ENCODE measurements at regions not wholly inside any gene's neighbourhood (a gene's known extent, or its start where the extent isn't known, plus 50 kb on each side); places are given as distances from the start of the nearest gene placed in this dataset.

DNA sequence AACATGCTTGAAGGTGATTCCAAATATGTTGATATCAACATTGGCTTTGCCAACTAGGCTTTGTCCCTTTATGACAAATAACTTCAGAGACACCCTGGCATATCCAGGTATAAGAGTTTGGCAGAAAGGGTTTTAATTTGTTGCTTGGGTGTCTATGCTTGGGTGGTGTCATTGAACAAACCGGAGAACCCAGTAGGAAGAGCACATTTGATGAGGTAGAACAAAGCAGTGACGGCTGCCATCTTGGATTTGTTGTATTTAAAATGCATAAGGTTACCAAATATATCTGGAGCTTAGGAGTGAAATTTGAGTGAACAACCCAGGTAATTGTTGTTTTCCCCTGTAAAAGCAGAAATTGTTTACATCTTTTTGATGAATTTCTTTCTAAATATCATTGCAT lies 503.7 kb upstream of the JARID2 start (continued):
- TF ChIP-seq REST (IDR thresholded peaks at IDR 0.05; ENCODE audit: low read depth) (no peak), MAX (IDR thresholded peaks at IDR 0.05) (no peak)

GRCh38 chr6:14742680-14743079 lies 503.2 kb upstream of the JARID2 start:
- no peaks in the 10 kb centered on the region for H3K9me3 ChIP-seq (ENCODE audit: control insufficient read depth in 1 of 2, insufficient read depth in 1 of 2, low read depth in 1 of 2, low read length in 2 of 2)
- ATAC-seq (no peak), DNase-seq (ENCODE audit: low read depth, low spot score) (no peak)
- peak overlapping the region; percentile 64 for H3K4me2 ChIP-seq (ENCODE audit: low read length)
- no peaks in the 10 kb centered on the region for H3K9me2 ChIP-seq (ENCODE audit: insufficient read depth)
- no peaks in the 10 kb centered on the region for H3K36me3 ChIP-seq (ENCODE audit: control insufficient read depth in 1 of 2, insufficient read depth in 2 of 2, low read length in 2 of 2)
- RAD21 ChIA-PET (ENCODE audit: low non-redundant PET in 1 of 2, low total read pairs in 2 of 2, uncharacterized antibody in 2 of 2, unreplicated experiment in 2 of 2) = no interaction called here
- H2AFZ ChIP-seq (ENCODE audit: low read depth, low read length, poor library complexity, severe bottlenecking) = peak overlapping the region; percentile 27
- intact Hi-C loops (cut with micrococcal nuclease) = loop anchor here (1.0 to 5.0 kb wide), 2 partner anchors 471 to 505 kb away; partner anchors contain the start of gene JARID2
- POLR2A ChIA-PET = no interaction called here
- no peaks in the 10 kb centered on the region for H4K20me1 ChIP-seq (ENCODE audit: insufficient read depth)
- no peaks in the 10 kb centered on the region for H3K79me2 ChIP-seq (ENCODE audit: insufficient read depth, low read length)
- peak overlapping the region; percentile 94 for H3K27ac ChIP-seq (ENCODE audit: low read depth, low read length)
- H3K27me3 ChIP-seq (ENCODE audit: insufficient read depth, low read length) = no peaks in the 10 kb centered on the region
- no peak for TF ChIP-seq EZH2 (IDR thresholded peaks at IDR 0.05)
- peak overlapping the region; percentile 68 for H3K9ac ChIP-seq (ENCODE audit: low read length)
- CTCF ChIA-PET = no interaction called here
- H3K4me3 ChIP-seq (replicated peaks in 1 of 2; ENCODE audit: low read depth in 1 of 2, low read length in 2 of 2) = peak overlapping the region in 1 of 2 experiments; percentile 33; a peak in 1 of 4 replicates
- peaks cover 18 to 36% of the 10 kb centered on the region in 2 experiments for H3K4me1 ChIP-seq (ENCODE audit: control insufficient read depth in 1 of 2, insufficient read depth in 2 of 2, low read length in 2 of 2)
- no TSS peak for BruUV-seq (replicated peaks)

GRCh38 chr6:14743144-14743473 lies 502.8 kb upstream of the JARID2 start:
- Histone ChIP-seq H3K9me3 (ENCODE audit: control insufficient read depth in 1 of 2, insufficient read depth in 1 of 2, low read depth in 1 of 2, low read length in 2 of 2) (no peaks in the 10 kb centered on the region), H3K27ac (ENCODE audit: low read depth, low read length) (peak overlapping the region; percentile 94), H4K20me1 (ENCODE audit: insufficient read depth) (no peaks in the 10 kb centered on the region), H3K36me3 (ENCODE audit: control insufficient read depth in 1 of 2, insufficient read depth in 2 of 2, low read length in 2 of 2) (no peaks in the 10 kb centered on the region), H3K9ac (ENCODE audit: low read length) (peak overlapping the region; percentile 68), H3K4me2 (ENCODE audit: low read length) (peak overlapping the region; percentile 64), H2AFZ (ENCODE audit: low read depth, low read length, poor library complexity, severe bottlenecking) (no peak overlapping the region), H3K4me1 (ENCODE audit: control insufficient read depth in 1 of 2, insufficient read depth in 2 of 2, low read length in 2 of 2) (peaks cover 18 to 36% of the 10 kb centered on the region in 2 experiments), H3K4me3 (replicated peaks in 1 of 2; ENCODE audit: low read depth in 1 of 2, low read length in 2 of 2) (peak overlapping the region in 1 of 2 experiments; percentile 33; a peak in 2 of 4 replicates), H3K27me3 (ENCODE audit: insufficient read depth, low read length) (no peaks in the 10 kb centered on the region), H3K79me2 (ENCODE audit: insufficient read depth, low read length) (no peaks in the 10 kb centered on the region), H3K9me2 (ENCODE audit: insufficient read depth) (no peaks in the 10 kb centered on the region)
- ATAC-seq (no peak), DNase-seq (ENCODE audit: low read depth, low spot score) (no peak)
- ChIA-PET RAD21 (ENCODE audit: low non-redundant PET in 1 of 2, low total read pairs in 2 of 2, uncharacterized antibody in 2 of 2, unreplicated experiment in 2 of 2) (no interaction called here), POLR2A (interaction anchor here (1.6 kb wide), 1 partner anchor 9 kb away, joined by 4 read pairs; no protein-coding TSS in a partner anchor), CTCF (no interaction called here)
- BruUV-seq (replicated peaks) = no TSS peak
- TF ChIP-seq POLR2A (IDR thresholded peaks at IDR 0.05; ENCODE audit: borderline replicate concordance, extremely low read depth, insufficient read depth, insufficient read length) = no peak
- TF ChIP-seq CBX3 (IDR thresholded peaks at IDR 0.05; ENCODE audit: low read depth) = peak; percentile 27; the same call in 1 of the 2 replicates
- intact Hi-C loops (cut with micrococcal nuclease) = loop anchor here (1.0 to 5.0 kb wide), 2 partner anchors 472 to 504 kb away; partner anchors contain the start of gene JARID2

Measured in HCT116 (cell line).